SK-N-MC (cell line): ENCODE measurements at regions not wholly inside any gene's neighbourhood (a gene's known extent, or its start where the extent isn't known, plus 50 kb on each side); places are given as distances from the start of the nearest gene placed in this dataset.
"Not testable (repeated sequence)": the region's sequence is repeated elsewhere in the genome, so short reads cannot be mapped to it uniquely, and the experiment has no call there.

Source experiments
- DNase-seq: peaks from one replicate; pipeline ENCODE4 v3.0.0-alpha.2; 2011; ENCODE audit warnings: low read depth, low spot score
- H3K27ac ChIP-seq: fragments of 200-600 bp; sonication (generic); 2 replicates; pipeline ENCODE4 v1.5.1; 2016; ENCODE audit warnings: mixed run types
- H3K36me3 ChIP-seq: fragments of 200-600 bp; sonication (generic); 2 replicates; pipeline ENCODE4 v1.6.1; 2017; ENCODE audit warnings: antibody characterized with exemption, low read length, mixed read lengths; ENCODE audit not compliant: insufficient read depth
- H3K4me3 ChIP-seq: fragments of 200-600 bp; sonication (generic); 2 replicates; pipeline ENCODE4 v1.5.1; 2016
- H3K9ac ChIP-seq: fragments of 200-600 bp; sonication (generic); 2 replicates; pipeline ENCODE4 v1.8.0; 2017; ENCODE audit warnings: mixed run types, mixed read lengths; ENCODE audit not compliant: insufficient read length
- H3K9me3 ChIP-seq: fragments of 200-600 bp; sonication (generic); 2 replicates; pipeline ENCODE4 v1.6.1; 2017; ENCODE audit warnings: low read depth, mild to moderate bottlenecking, antibody characterized with exemption, low read length, moderate library complexity, mixed read lengths
- EZH2 ChIP-seq: fragments of 200-600 bp; sonication (generic); IDR thresholded peaks from one replicate; pipeline ENCODE4 v1.6.1; 2017; ENCODE audit warnings: antibody characterized with exemption
- FOXP2 ChIP-seq: optimal IDR thresholded peaks from 2 replicates; pipeline ENCODE3; 2011; ENCODE audit warnings: mild to moderate bottlenecking, moderate library complexity; ENCODE audit not compliant: insufficient read depth; ENCODE audit errors: extremely low read length, control extremely low read depth
- POLR2AphosphoS5 ChIP-seq: IDR thresholded peaks from 2 replicates; pipeline ENCODE4 v1.6.1; 2012; ENCODE audit warnings: mild to moderate bottlenecking, low read depth, low read length, borderline replicate concordance

- Histone ChIP-seq H3K27ac (peak overlapping the region; percentile 85), H3K36me3 (no peaks in the 10 kb centered on the region), H3K4me3 (peak overlapping the region; percentile 29; the same call in 1 of the 2 replicates), H3K9ac (peak overlapping the region; percentile 43), H3K9me3 (no peaks in the 10 kb centered on the region)
- TF ChIP-seq POLR2AphosphoS5 (no peak), FOXP2 (no peak), EZH2 (no peak)
- no peak for DNase-seq
Observed at GRCh38 chr5:101717721-101718120, 578.4 kb downstream of the SLCO4C1 start.

DNA sequence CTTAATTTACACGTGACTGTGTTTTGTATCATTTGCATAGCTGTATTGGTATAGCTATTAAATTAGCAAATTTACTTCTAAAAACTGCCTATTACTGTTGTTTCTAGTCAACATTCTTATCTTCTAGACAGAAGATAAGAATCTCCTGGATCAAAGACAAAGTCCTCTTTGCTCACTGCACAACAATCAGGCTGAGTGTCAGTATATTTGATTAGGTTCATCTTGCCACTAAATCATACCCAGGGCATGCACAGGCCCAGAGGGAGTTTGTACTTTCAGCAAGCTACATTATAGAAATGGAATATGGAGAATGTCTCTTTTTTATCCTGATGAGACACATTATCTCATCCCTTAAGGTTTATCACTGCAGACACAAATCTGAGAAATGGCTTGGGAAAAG lies 579.1 kb downstream of the SLCO4C1 start:
- H3K36me3 ChIP-seq, result no peaks in the 10 kb centered on the region
- no peak overlapping the region for H3K27ac ChIP-seq
- H3K9me3 ChIP-seq, result no peaks in the 10 kb centered on the region
- no peak for DNase-seq
- no peak overlapping the region for H3K9ac ChIP-seq
- H3K4me3 ChIP-seq, result no peak overlapping the region
- TF ChIP-seq FOXP2 (no peak), EZH2 (no peak), POLR2AphosphoS5 (no peak)

DNA sequence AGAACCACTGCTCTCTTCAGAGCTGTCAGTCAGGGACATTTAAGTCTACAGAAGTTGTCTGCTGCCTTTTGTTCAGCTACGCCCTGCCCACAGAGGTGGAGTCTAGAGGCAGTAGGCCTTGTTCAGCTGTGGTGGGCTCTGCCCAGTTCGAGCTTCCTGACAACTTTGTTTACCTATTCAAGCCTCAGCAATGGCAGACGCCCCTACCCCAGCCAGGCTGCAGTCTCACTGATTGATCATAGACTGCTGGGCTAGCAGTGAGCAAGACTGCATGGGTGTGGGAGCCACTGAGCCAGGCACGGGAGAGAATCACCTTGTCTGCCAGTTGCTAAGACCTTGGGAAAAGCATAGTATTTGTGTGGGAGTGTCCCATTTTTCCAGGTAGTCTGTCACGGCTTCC lies 580.3 kb downstream of the SLCO4C1 start:
- not testable (repeated sequence) for H3K9me3 ChIP-seq, DNase-seq, H3K4me3 ChIP-seq, H3K27ac ChIP-seq, H3K9ac ChIP-seq, H3K36me3 ChIP-seq

DNA sequence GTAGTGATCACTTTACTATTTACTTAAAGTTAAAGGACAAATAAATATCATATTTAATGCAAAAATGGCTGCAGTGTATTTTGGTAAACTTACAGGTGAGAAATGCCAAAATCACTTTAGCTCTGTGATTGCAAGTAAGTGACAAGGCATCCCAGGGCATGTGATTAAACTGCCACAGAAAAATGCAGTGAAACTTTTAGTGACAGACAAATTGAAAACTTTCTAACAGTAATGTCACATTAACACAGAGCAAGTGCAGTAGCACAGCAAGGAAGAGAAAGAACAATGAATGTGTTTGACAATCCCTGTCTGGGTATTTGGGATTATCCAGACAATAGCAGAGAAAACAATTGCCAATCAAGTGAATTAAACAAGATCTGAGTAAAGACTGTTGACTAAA lies 606.8 kb downstream of the SLCO4C1 start:
- H3K36me3 ChIP-seq, result no peaks in the 10 kb centered on the region
- TF ChIP-seq POLR2AphosphoS5 (no peak), FOXP2 (no peak), EZH2 (no peak)
- no peaks in the 10 kb centered on the region for H3K9me3 ChIP-seq
- no peak overlapping the region for H3K4me3 ChIP-seq
- DNase-seq, result no peak
- H3K27ac ChIP-seq, result no peak overlapping the region
- no peak overlapping the region for H3K9ac ChIP-seq

- TF ChIP-seq FOXP2 (no peak), POLR2AphosphoS5 (no peak), EZH2 (no peak)
- Histone ChIP-seq H3K27ac (no peak overlapping the region), H3K9me3 (no peaks in the 10 kb centered on the region), H3K4me3 (no peak overlapping the region), H3K9ac (no peak overlapping the region), H3K36me3 (no peaks in the 10 kb centered on the region)
- DNase-seq, result no peak
Observed at GRCh38 chr5:101688156-101688555, 607.9 kb downstream of the SLCO4C1 start.

GRCh38 chr5:101687349-101687985 lies 608.6 kb downstream of the SLCO4C1 start:
- H3K9me3 ChIP-seq, result no peaks in the 10 kb centered on the region
- no peak for TF ChIP-seq POLR2AphosphoS5
- no peaks in the 10 kb centered on the region for H3K36me3 ChIP-seq
- H3K9ac ChIP-seq, result no peak overlapping the region
- H3K4me3 ChIP-seq, result no peak overlapping the region
- DNase-seq, result no peak
- no peak overlapping the region for H3K27ac ChIP-seq

DNA sequence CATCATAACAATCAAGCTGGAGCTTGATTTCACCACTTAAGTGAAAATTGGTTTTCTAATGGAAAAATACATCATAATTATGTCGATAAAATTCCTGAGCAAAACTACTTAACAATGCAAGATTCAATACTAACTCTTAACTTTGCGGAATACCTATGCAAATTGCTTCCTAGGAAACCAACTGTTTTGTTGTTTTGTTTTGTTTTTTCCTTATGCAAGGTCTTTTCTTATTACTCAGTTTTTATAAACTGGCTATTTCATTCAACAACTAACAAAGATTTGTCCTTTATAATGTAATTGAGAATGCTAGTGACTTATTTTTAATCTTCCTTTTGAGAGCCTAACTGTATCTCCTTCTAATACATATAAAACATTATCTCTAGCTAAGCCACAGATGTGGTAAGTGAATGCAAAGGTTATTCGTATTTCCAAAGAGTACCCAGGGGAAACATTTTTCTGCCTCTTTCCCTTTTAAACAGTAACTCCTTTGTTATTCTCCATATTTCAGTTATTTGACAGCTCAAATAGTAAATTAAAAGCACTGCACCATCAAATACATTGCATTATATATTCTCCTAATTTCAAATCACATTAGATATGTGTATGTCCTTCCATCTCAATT lies 609.4 kb downstream of the SLCO4C1 start:
- Histone ChIP-seq H3K9ac (no peak overlapping the region), H3K9me3 (no peaks in the 10 kb centered on the region), H3K4me3 (no peak overlapping the region), H3K36me3 (no peaks in the 10 kb centered on the region), H3K27ac (no peak overlapping the region)
- DNase-seq, result no peak
- TF ChIP-seq POLR2AphosphoS5 (no peak), FOXP2 (no peak), EZH2 (no peak)

- TF ChIP-seq POLR2AphosphoS5 (no peak), FOXP2 (no peak), EZH2 (no peak)
- DNase-seq, result no peak
- H3K9ac ChIP-seq, result no peak overlapping the region
Observed at GRCh38 chr5:101679816-101680215, 616.3 kb downstream of the SLCO4C1 start.

GRCh38 chr5:101678481-101679193 lies 617.4 kb downstream of the SLCO4C1 start:
- H3K36me3 ChIP-seq, result no peaks in the 10 kb centered on the region
- no peak overlapping the region for H3K9ac ChIP-seq
- DNase-seq, result peak; percentile 42
- no peak overlapping the region for H3K27ac ChIP-seq
- H3K9me3 ChIP-seq, result no peaks in the 10 kb centered on the region
- no peak overlapping the region for H3K4me3 ChIP-seq
- TF ChIP-seq EZH2 (no peak), FOXP2 (no peak), POLR2AphosphoS5 (no peak)

More at GRCh38 chr5:101679816-101680215, 616.3 kb downstream of the SLCO4C1 start:
- Histone ChIP-seq H3K9me3 (no peaks in the 10 kb centered on the region), H3K36me3 (no peaks in the 10 kb centered on the region), H3K27ac (no peak overlapping the region), H3K4me3 (no peak overlapping the region)
